ENCODE measurements at regions not wholly inside any gene's neighbourhood (a gene's known extent, or its start where the extent isn't known, plus 50 kb on each side); places are given as distances from the start of the nearest gene placed in this dataset.
A peak's percentile ranks its signal among the peaks of the same experiment; 100 is the strongest.

DNA sequence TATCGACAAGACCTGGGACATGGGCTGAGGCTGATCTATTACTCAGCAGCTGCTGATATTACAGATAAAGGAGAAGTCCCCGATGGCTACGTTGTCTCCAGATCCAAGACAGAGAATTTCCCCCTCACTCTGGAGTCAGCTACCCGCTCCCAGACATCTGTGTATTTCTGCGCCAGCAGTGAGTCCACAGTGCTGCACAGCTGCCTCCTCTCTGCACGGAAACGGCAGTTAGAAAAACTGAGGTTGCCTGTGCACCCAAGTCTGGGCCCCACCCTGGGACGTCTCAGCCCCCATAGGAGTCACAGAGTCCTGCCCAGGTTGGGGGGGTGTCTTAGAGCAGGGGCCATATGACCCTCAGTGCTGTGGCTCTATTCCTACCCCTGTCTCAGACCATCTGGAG is 167.4 kb upstream of the PRSS58 start:
- no peaks in the 10 kb centered on the region for H3K36me3 ChIP-seq
- intact Hi-C loops (cut with DNase I; ENCODE audit: low total_unique reads) (no loop called here), in situ Hi-C loops (cut with MboI; ENCODE audit: low pct_ligation_motif_present in 1 of 4, low pct_unique_long_range_greater_than_20kb in 1 of 4, low sequenced_read_pairs in 3 of 4) (no loop called here)
- no peak overlapping the region for H3K27ac ChIP-seq
- TF ChIP-seq POLR2A (IDR thresholded peaks at IDR 0.05) (no peak), POLR2AphosphoS5 (IDR thresholded peaks at IDR 0.05) (no peak), EP300 (IDR thresholded peaks at IDR 0.05; ENCODE audit: low read depth) (no peak)
- TF ChIP-seq, protein P1, sequence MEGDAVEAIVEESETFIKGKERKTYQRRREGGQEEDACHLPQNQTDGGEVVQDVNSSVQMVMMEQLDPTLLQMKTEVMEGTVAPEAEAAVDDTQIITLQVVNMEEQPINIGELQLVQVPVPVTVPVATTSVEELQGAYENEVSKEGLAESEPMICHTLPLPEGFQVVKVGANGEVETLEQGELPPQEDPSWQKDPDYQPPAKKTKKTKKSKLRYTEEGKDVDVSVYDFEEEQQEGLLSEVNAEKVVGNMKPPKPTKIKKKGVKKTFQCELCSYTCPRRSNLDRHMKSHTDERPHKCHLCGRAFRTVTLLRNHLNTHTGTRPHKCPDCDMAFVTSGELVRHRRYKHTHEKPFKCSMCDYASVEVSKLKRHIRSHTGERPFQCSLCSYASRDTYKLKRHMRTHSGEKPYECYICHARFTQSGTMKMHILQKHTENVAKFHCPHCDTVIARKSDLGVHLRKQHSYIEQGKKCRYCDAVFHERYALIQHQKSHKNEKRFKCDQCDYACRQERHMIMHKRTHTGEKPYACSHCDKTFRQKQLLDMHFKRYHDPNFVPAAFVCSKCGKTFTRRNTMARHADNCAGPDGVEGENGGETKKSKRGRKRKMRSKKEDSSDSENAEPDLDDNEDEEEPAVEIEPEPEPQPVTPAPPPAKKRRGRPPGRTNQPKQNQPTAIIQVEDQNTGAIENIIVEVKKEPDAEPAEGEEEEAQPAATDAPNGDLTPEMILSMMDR (IDR thresholded peaks at IDR 0.05) = no peak
- WGBS, 2 donors (ENCODE audit: low coverage in 1 of 2) = 40 to 58% methylated on average over 1 to 8 of the region's 8 CpGs
- H3K9me3 ChIP-seq = no peaks in the 10 kb centered on the region
- no peak for DNase-seq
- no peaks in the 10 kb centered on the region for H3K4me1 ChIP-seq
- H3K4me3 ChIP-seq = no peak overlapping the region
- H3K27me3 ChIP-seq = no peaks in the 10 kb centered on the region

DNA sequence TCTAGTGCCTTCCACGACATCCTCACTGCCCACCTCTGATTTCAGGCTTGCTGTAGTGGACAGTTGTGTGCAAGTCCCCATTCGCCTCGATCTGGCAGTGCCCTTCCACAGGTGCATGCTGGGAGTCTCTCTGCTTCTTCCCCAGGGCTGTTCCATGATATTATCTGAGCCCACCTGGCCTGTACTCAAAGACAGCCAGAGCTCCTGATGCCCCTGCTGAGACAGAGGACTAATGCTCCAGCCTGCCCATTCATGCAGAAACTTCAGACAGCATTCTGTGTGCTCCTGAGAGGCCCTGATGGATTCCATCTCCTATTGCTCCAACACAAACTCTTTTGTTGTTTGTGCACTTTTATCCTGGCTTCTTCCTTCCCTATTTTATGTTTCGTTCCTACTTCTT is 164.8 kb upstream of the PRSS58 start:
- no peak for DNase-seq
- no peak overlapping the region for H3K4me3 ChIP-seq
- no peak overlapping the region for H3K27ac ChIP-seq
- H3K9me3 ChIP-seq = no peaks in the 10 kb centered on the region
- intact Hi-C loops (cut with DNase I; ENCODE audit: low total_unique reads) (no loop called here), in situ Hi-C loops (cut with MboI; ENCODE audit: low pct_ligation_motif_present in 1 of 4, low pct_unique_long_range_greater_than_20kb in 1 of 4, low sequenced_read_pairs in 3 of 4) (no loop called here)
- 67 to 76% methylated on average over 1 to 4 of the region's 4 CpGs for WGBS, 2 donors (ENCODE audit: low coverage in 1 of 2)
- H3K4me1 ChIP-seq = peaks cover 0 to 4% (median 0%) of the 10 kb centered on the region in 4 donors
- TF ChIP-seq, protein P1 (IDR thresholded peaks at IDR 0.05) = no peak
- TF ChIP-seq POLR2AphosphoS5 (IDR thresholded peaks at IDR 0.05) = no peak
- TF ChIP-seq EP300 (IDR thresholded peaks at IDR 0.05; ENCODE audit: low read depth) = no peak
- TF ChIP-seq POLR2A (IDR thresholded peaks at IDR 0.05) = no peak
- no peaks in the 10 kb centered on the region for H3K27me3 ChIP-seq
- no peaks in the 10 kb centered on the region for H3K36me3 ChIP-seq

DNA sequence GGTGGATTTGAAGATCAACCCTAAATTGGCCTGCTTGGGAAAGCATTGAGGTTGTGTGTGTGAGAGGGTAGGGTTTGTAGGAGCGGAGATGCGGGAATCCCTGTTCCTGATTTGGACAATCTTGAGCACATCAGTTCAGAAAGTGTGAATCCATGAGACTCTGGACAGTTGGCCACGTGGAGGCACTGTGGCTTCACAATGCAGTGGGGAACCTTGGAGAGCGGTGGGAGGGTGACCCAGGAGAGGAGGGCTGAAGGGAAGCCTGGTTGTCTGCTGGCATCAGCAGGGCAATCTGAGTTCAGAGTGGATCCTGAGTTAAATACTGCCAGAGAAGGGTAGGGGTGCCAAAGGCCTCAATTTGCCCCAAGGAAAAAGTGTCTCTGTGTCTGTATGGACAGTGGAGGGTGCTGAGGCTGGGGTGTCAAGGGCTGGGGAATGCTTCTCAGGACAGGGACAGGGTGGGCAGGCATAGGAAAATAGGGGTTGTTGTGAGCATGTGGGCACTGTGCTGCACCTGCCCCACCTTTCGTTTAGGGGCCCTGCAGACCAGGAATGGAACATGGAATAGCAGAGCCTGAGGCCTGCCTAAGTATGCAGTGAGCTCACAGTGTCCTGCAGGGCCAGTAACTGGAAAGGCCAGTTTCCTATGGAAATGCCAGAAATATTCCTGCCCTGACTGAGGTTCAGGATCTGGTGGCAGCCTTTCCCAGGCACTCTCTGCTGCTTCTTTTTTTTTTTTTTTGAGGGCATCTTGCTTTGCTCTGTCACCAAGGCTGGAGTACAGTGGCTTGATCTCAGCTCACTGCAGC is 162.9 kb upstream of the PRSS58 start:
- intact Hi-C loops (cut with DNase I; ENCODE audit: low total_unique reads) = no loop called here
- Histone ChIP-seq H3K4me3 (no peak overlapping the region), H3K36me3 (no peaks in the 10 kb centered on the region), H3K4me1 (peaks cover 0 to 4% (median 0%) of the 10 kb centered on the region in 4 donors), H3K27me3 (no peaks in the 10 kb centered on the region), H3K27ac (no peak overlapping the region), H3K9me3 (no peaks in the 10 kb centered on the region)
- 40 to 72% methylated on average over 1 to 5 of the region's 5 CpGs for WGBS, 2 donors (ENCODE audit: low coverage in 1 of 2)
- TF ChIP-seq, protein P1 (IDR thresholded peaks at IDR 0.05) = no peak
- TF ChIP-seq POLR2A (IDR thresholded peaks at IDR 0.05) (no peak), POLR2AphosphoS5 (IDR thresholded peaks at IDR 0.05) (no peak), EP300 (IDR thresholded peaks at IDR 0.05; ENCODE audit: low read depth) (no peak)
- peak; percentile 13 for DNase-seq
- in situ Hi-C loops (cut with MboI; ENCODE audit: low pct_ligation_motif_present in 1 of 4, low pct_unique_long_range_greater_than_20kb in 1 of 4, low sequenced_read_pairs in 3 of 4) = no loop called here

DNA sequence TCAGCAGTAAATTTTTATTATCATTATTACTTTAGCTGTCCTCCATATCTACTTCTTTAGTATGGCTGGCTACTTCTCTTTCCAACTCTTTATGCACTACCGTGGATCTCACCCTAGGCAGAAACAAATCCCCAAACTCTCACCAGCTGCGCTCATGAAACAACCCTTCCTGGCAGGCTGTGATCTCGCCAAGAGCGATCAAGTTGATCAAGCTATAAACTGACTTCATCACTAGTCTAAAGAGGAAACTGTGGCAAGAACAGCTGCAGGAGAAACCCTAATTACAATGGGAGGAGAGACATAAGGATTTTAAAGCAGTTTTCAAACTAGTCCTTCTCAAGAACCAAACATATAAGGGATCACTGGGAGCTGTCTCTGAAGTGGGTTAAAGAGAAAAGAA is 160.5 kb upstream of the PRSS58 start:
- DNase-seq = no peak
- H3K27ac ChIP-seq = no peak overlapping the region
- no peak overlapping the region for H3K4me3 ChIP-seq
- no peaks in the 10 kb centered on the region for H3K9me3 ChIP-seq
- H3K36me3 ChIP-seq = no peaks in the 10 kb centered on the region
- intact Hi-C loops (cut with DNase I; ENCODE audit: low total_unique reads) (no loop called here), in situ Hi-C loops (cut with MboI; ENCODE audit: low pct_ligation_motif_present in 1 of 4, low pct_unique_long_range_greater_than_20kb in 1 of 4, low sequenced_read_pairs in 3 of 4) (no loop called here)
- TF ChIP-seq POLR2A (IDR thresholded peaks at IDR 0.05) (no peak), EP300 (IDR thresholded peaks at IDR 0.05; ENCODE audit: low read depth) (no peak), POLR2AphosphoS5 (IDR thresholded peaks at IDR 0.05) (no peak)
- TF ChIP-seq, protein P1 (IDR thresholded peaks at IDR 0.05) = no peak
- peaks cover 0 to 11% (median 0%) of the 10 kb centered on the region in 4 donors for H3K4me1 ChIP-seq
- 20 to 27% methylated on average over 2 to 4 of the region's 4 CpGs for WGBS, 2 donors (ENCODE audit: low coverage in 1 of 2)
- H3K27me3 ChIP-seq = no peaks in the 10 kb centered on the region
